IMR-90 (cell line): ENCODE measurements at regions not wholly inside any gene's neighbourhood (a gene's known extent, or its start where the extent isn't known, plus 50 kb on each side); places are given as distances from the start of the nearest gene placed in this dataset.

Experiments
- ATAC-seq: fragments of 200-7000 bp; cut with Tn5 transposase; 2 replicates; pipeline ENCODE4 v1.9.1; 2020; ENCODE audit warnings: low read depth, mild to moderate bottlenecking, moderate library complexity
- BruUV-seq: library from RNA; stranded (reverse); fragments of 400-500 nt; replicated peaks from 2 replicates; lab custom pipeline; 2021; lab: Mats Ljungman, UMichigan
- CTCF ChIA-PET: fragments of 300-600 bp; formaldehyde crosslinking; extraction: SDS; loops from one replicate; lab custom pipeline; 2021; ENCODE audit warnings: antibody characterized with exemption; lab: Yijun Ruan, JAX
- POLR2A ChIA-PET: fragments of 300-600 bp; sonication (Branson Sonifier 250); formaldehyde crosslinking; loops from one replicate; lab custom pipeline; 2022; ENCODE audit warnings: antibody characterized with exemption; ENCODE audit not compliant: unreplicated experiment; lab: Charles Lee
- DNase-seq: peaks from one replicate; pipeline ENCODE4 v3.0.0; 2013
- H2AFZ ChIP-seq: replicated peaks from 2 replicates; pipeline ENCODE3; 2013; ENCODE audit warnings: low read length, mild to moderate bottlenecking; ENCODE audit not compliant: poor library complexity
- H2AK5ac ChIP-seq: 2 replicates; pipeline ENCODE4 v1.6.1; 2013; ENCODE audit warnings: low read depth, low read length, inconsistent platforms
- H2AK9ac ChIP-seq: replicated peaks from 2 replicates; pipeline ENCODE3; 2013; ENCODE audit warnings: mild to moderate bottlenecking, low read depth, low read length, moderate library complexity; ENCODE audit not compliant: poor library complexity
- H2BK120ac ChIP-seq: 2 replicates; pipeline ENCODE4 v1.6.1; 2013; ENCODE audit warnings: low read depth, low read length, inconsistent platforms
- H2BK15ac ChIP-seq: 3 replicates; pipeline ENCODE4 v1.6.1; 2013; ENCODE audit warnings: low read depth, low read length, inconsistent platforms
- H2BK20ac ChIP-seq: 2 replicates; pipeline ENCODE4 v1.6.1; 2013; ENCODE audit warnings: low read depth, mild to moderate bottlenecking, inconsistent platforms, low read length, moderate library complexity
- H2BK5ac ChIP-seq: 2 replicates; pipeline ENCODE4 v1.6.1; 2013; ENCODE audit warnings: mild to moderate bottlenecking, low read depth, low read length, inconsistent platforms; ENCODE audit not compliant: poor library complexity, severe bottlenecking
- H3K14ac ChIP-seq: replicated peaks from 2 replicates; pipeline ENCODE4 v1.6.1; 2013; ENCODE audit warnings: low read depth, low read length, inconsistent platforms
- H3K18ac ChIP-seq: 2 replicates; pipeline ENCODE4 v1.6.1; 2013; ENCODE audit warnings: low read depth, low read length, control low read depth
- H3K23ac ChIP-seq: 2 replicates; pipeline ENCODE4 v1.6.1; 2013; ENCODE audit warnings: low read depth, low read length, inconsistent platforms
- H3K27ac ChIP-seq: 2 replicates; pipeline ENCODE4 v1.5.1; 2013; ENCODE audit warnings: mild to moderate bottlenecking, control low read depth, low read length; ENCODE audit not compliant: insufficient read depth
- H3K27me3 ChIP-seq: 2 replicates; pipeline ENCODE4 v1.6.1; 2013; ENCODE audit warnings: low read length; ENCODE audit not compliant: control insufficient read depth, insufficient read depth
- H3K36me3 ChIP-seq: 2 replicates; pipeline ENCODE4 v1.6.1; 2013; ENCODE audit warnings: low read length, mixed read lengths; ENCODE audit not compliant: control insufficient read depth, insufficient read depth
- H3K4ac ChIP-seq: 2 replicates; pipeline ENCODE4 v1.6.1; 2013; ENCODE audit warnings: low read depth, low read length, inconsistent platforms
- H3K4me1 ChIP-seq: 2 replicates; pipeline ENCODE4 v1.6.1; 2013; ENCODE audit warnings: low read length, mixed read lengths; ENCODE audit not compliant: control insufficient read depth, insufficient read depth
- H3K4me2 ChIP-seq: 2 replicates; pipeline ENCODE4 v1.6.1; 2013; ENCODE audit warnings: low read depth, mild to moderate bottlenecking, control low read depth, low read length, moderate library complexity
- H3K4me3 ChIP-seq: 2 replicates; pipeline ENCODE4 v1.5.1; 2013; ENCODE audit warnings: low read depth, mild to moderate bottlenecking, control low read depth, low read length, moderate library complexity; ENCODE audit not compliant: insufficient read depth
- H3K56ac ChIP-seq: 2 replicates; pipeline ENCODE4 v1.6.1; 2013; ENCODE audit warnings: low read length, inconsistent platforms; ENCODE audit not compliant: insufficient read depth; ENCODE audit errors: extremely low read depth
- H3K79me1 ChIP-seq, 2 experiments: 2 replicates each; pipeline ENCODE4 v1.6.1; 2013; ENCODE audit warnings: low read length in 2 of 2, inconsistent platforms in 1 of 2, low read depth in 1 of 2
- H3K9ac ChIP-seq: 2 replicates; pipeline ENCODE4 v1.6.1; 2013; ENCODE audit warnings: low read depth, low read length, control low read depth
- H3K9me1 ChIP-seq: 2 replicates; pipeline ENCODE4 v1.6.1; 2013; ENCODE audit warnings: low read length, inconsistent platforms; ENCODE audit not compliant: insufficient read depth
- H3K9me3 ChIP-seq: 2 replicates; pipeline ENCODE4 v1.6.1; 2013; ENCODE audit warnings: low read length; ENCODE audit not compliant: control insufficient read depth, insufficient read depth
- H4K20me1 ChIP-seq: 2 replicates; pipeline ENCODE4 v1.6.1; 2013; ENCODE audit warnings: low read length, inconsistent platforms; ENCODE audit not compliant: insufficient read depth
- H4K5ac ChIP-seq: 2 replicates; pipeline ENCODE4 v1.6.1; 2013; ENCODE audit warnings: mild to moderate bottlenecking, low read depth, low read length, control low read depth
- H4K8ac ChIP-seq, 2 experiments: 2 replicates each; pipeline ENCODE4 v1.6.1; 2013; ENCODE audit warnings: low read depth in 2 of 2, low read length in 2 of 2, control low read depth in 1 of 2, inconsistent platforms in 1 of 2
- H4K91ac ChIP-seq: 2 replicates; pipeline ENCODE4 v1.6.1; 2013; ENCODE audit warnings: low read depth, low read length, inconsistent platforms; ENCODE audit not compliant: insufficient read depth
- BHLHE40 ChIP-seq: fragments of 150-350 bp; IDR thresholded peaks from 2 replicates; pipeline ENCODE4 v1.6.1; 2016; ENCODE audit warnings: mild to moderate bottlenecking, low read depth, low read length
- CTCF ChIP-seq: conservative IDR thresholded peaks from 2 replicates; pipeline ENCODE4 v1.5.1; 2012; ENCODE audit warnings: mild to moderate bottlenecking, low read depth, low read length, improper control_type of control experiment
- FOS ChIP-seq: fragments of 150-350 bp; IDR thresholded peaks from 2 replicates; pipeline ENCODE4 v1.6.1; 2016; ENCODE audit warnings: low read depth, low read length
- MXI1 ChIP-seq: IDR thresholded peaks from 2 replicates; pipeline ENCODE4 v1.6.1; 2012; ENCODE audit warnings: low read depth, mild to moderate bottlenecking, low read length, moderate library complexity, borderline replicate concordance
- NFE2L2 ChIP-seq: fragments of 150-350 bp; IDR thresholded peaks from 2 replicates; pipeline ENCODE4 v1.6.1; 2016; ENCODE audit warnings: low read depth, mild to moderate bottlenecking, low read length
- POLR2A ChIP-seq: IDR thresholded peaks from 2 replicates; pipeline ENCODE4 v1.6.1; 2012; ENCODE audit warnings: mild to moderate bottlenecking, low read depth, low read length
- RAD21 ChIP-seq: IDR thresholded peaks from 2 replicates; pipeline ENCODE4 v1.6.1; 2012; ENCODE audit warnings: low read length, improper control_type of control experiment
- RFX5 ChIP-seq: IDR thresholded peaks from 2 replicates; pipeline ENCODE4 v1.8.0; 2012; ENCODE audit warnings: low read depth, mild to moderate bottlenecking, low read length, moderate library complexity
- USF2 ChIP-seq: fragments of 150-350 bp; IDR thresholded peaks from 2 replicates; pipeline ENCODE4 v1.6.1; 2017; ENCODE audit warnings: mild to moderate bottlenecking, antibody characterized with exemption, low read length, low read depth
- WGBS, 2 experiments: methylation state at CpG; one replicate each; pipeline versions ENCODE4 v1.1.5 to v1.1.7; 2013; ENCODE audit warnings: missing lambda C conversion rate in 2 of 2; ENCODE audit not compliant: insufficient read length in 1 of 2; ENCODE audit errors: extremely low coverage in 2 of 2; 5-methylcytosine and 5-hydroxymethylcytosine counted together
- dilution Hi-C: fragments of 300-500 bp; cut with HindIII; formaldehyde crosslinking; loops from one replicate; pipeline ENCODE4 v1.14.3; 2018; ENCODE audit warnings: low sequenced_read_pairs; ENCODE audit not compliant: unreplicated experiment
- in situ Hi-C: fragments of 300-500 bp; cut with MboI; formaldehyde crosslinking; loops from 3 replicates; pipeline ENCODE4 v1.14.3; 2019; ENCODE audit warnings: low sequenced_read_pairs, inconsistent platforms, mixed read lengths
- intact Hi-C: fragments of 100-400 bp; cut with micrococcal nuclease; formaldehyde crosslinking; loops from 2 replicates; pipeline ENCODE4 v1.10.0; 2022
- TF ChIP-seq, protein P1 (sequence below): fragments of 150-350 bp; IDR thresholded peaks from 2 replicates; pipeline ENCODE4 v1.6.1; 2016; ENCODE audit warnings: low read depth, mild to moderate bottlenecking, low read length, moderate library complexity, borderline replicate concordance

GRCh38 chr6:84434550-84434949, 207.1 kb upstream of the CEP162 start:
- no peak overlapping the region for H3K27ac ChIP-seq
- no peak overlapping the region for H2BK120ac ChIP-seq
- ATAC-seq = no peak
- no peak overlapping the region for H3K14ac ChIP-seq
- no peak overlapping the region for H3K4ac ChIP-seq
- no peak overlapping the region for H2AK5ac ChIP-seq
- in situ Hi-C loops = no loop called here
- TF ChIP-seq RAD21 (no peak), FOS (no peak), BHLHE40 (no peak), POLR2A (no peak), CTCF (no peak), MXI1 (no peak), NFE2L2 (no peak), RFX5 (no peak), USF2 (no peak)
- TF ChIP-seq, protein P1, sequence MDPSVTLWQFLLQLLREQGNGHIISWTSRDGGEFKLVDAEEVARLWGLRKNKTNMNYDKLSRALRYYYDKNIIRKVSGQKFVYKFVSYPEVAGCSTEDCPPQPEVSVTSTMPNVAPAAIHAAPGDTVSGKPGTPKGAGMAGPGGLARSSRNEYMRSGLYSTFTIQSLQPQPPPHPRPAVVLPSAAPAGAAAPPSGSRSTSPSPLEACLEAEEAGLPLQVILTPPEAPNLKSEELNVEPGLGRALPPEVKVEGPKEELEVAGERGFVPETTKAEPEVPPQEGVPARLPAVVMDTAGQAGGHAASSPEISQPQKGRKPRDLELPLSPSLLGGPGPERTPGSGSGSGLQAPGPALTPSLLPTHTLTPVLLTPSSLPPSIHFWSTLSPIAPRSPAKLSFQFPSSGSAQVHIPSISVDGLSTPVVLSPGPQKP = no peak
- no peaks in the 10 kb centered on the region for H3K4me1 ChIP-seq
- no peak overlapping the region for H4K8ac ChIP-seq
- H3K4me3 ChIP-seq = no peak overlapping the region
- H2AFZ ChIP-seq = no peak overlapping the region
- no peak overlapping the region for H2BK5ac ChIP-seq
- no peak overlapping the region for H3K4me2 ChIP-seq
- H3K56ac ChIP-seq = no peak overlapping the region
- no TSS peak for BruUV-seq
- H2BK20ac ChIP-seq = no peak overlapping the region
- no peak for DNase-seq
- H2BK15ac ChIP-seq = no peak overlapping the region
- no peak overlapping the region for H3K18ac ChIP-seq
- ChIA-PET POLR2A (no interaction called here), CTCF (no interaction called here)
- H3K23ac ChIP-seq = no peak overlapping the region
- H3K9me3 ChIP-seq = no peaks in the 10 kb centered on the region
- intact Hi-C loops = no loop called here
- no peak overlapping the region for H3K9ac ChIP-seq
- H4K20me1 ChIP-seq = no peaks in the 10 kb centered on the region
- H3K79me1 ChIP-seq = no peaks in the 10 kb centered on the region
- no CpG with 5 or more reads among the region's 4 CpGs for WGBS, 2 experiments
- no peaks in the 10 kb centered on the region for H3K36me3 ChIP-seq
- H4K91ac ChIP-seq = no peak overlapping the region
- dilution Hi-C loops = no loop called here
- H3K27me3 ChIP-seq = no peaks in the 10 kb centered on the region; the same call in 1 of the 2 replicates
- no peak overlapping the region for H2AK9ac ChIP-seq
- no peaks in the 10 kb centered on the region for H3K9me1 ChIP-seq
- no peak overlapping the region for H4K5ac ChIP-seq
